ENCODE measurements at regions not wholly inside any gene's neighbourhood (a gene's known extent, or its start where the extent isn't known, plus 50 kb on each side); places are given as distances from the start of the nearest gene placed in this dataset.

DNA sequence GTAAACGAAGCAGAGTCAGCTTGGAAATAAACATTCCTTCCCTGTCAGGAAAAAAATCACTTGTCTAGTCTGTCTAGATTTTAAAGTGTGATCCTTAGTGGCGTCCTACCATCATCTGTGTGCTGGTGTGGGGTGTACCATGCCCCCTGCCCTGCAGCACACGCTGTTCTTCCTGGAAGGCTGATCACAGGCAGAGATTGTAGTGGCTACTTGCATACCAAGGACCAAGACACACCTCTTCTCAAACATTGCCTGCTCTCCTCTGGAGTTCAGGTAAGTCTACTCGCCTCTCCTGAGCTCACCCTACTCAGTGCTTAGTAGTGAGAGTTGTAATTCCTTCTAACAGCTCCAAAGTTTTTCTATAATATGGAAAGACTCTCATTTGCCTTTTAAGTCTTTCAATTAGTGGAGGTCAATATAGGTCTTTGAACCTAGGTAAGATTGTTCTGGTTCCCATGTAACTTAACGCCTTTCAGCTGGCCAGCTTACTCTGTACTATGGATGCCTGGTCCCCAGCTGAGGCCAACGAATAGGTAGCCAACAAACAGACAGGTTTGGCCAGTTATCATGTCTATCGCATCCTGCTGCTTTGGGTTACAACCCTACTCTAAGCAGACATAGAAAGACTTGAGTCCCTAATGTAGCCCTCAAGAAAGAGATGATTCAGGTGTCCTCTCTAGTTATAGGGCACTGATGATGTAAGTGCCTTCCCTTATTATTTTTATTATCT lies 55.4 kb downstream of the XCL1 start:
- Mint-ChIP-seq H3K36me3 (no peaks in the 10 kb centered on the region), H3K27me3 (peaks cover 8 to 10% of the 10 kb centered on the region in 2 donors), H3K4me1 (no peaks in the 10 kb centered on the region), H3K4me3 (no peak overlapping the region), H3K9me3 (peaks cover 0 to 2% of the 10 kb centered on the region in 2 donors), H3K27ac (no peak overlapping the region)
- DNase-seq = no peak
- ATAC-seq (replicated peaks) = no peak

DNA sequence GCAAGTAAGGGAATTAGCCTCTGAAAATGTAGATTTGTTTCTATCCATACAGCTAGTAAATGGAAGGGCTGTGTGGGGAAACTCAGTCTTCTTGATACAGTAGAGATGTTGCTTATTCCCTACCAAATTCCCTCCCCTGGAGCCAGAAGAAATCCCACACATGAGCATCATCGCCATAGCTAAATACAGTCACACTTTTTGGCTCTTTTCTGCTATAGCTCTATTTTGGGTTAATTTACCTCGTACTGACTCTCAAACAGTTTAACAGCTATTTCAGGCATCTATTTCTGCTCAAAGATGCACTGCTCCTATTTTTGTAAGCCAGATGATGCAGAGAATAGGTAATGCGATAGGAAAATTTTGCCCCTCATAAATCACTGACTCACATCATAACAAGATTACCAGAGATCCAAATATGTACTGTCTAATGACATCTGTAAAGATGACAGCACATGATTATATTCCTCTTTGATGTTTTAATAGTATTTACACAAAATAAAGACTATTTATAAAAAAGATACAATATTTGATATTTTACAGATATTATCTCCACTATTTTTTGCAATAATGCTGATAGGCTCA lies 58.6 kb downstream of the XCL1 start:
- no peak for DNase-seq

GRCh38 chr1:168636200-168636599 lies 59.8 kb downstream of the XCL1 start:
- Mint-ChIP-seq H3K9me3 (no peaks in the 10 kb centered on the region), H3K27ac (no peak overlapping the region), H3K4me1 (no peaks in the 10 kb centered on the region), H3K4me3 (no peak overlapping the region), H3K36me3 (no peaks in the 10 kb centered on the region), H3K27me3 (peaks cover 9 to 13% of the 10 kb centered on the region in 2 donors)
- ATAC-seq (replicated peaks) = no peak
- no peak for DNase-seq

More for the DNA sequence above, 58.6 kb downstream of the XCL1 start:
- no peak for ATAC-seq (replicated peaks)
- Mint-ChIP-seq H3K27me3 (peaks cover 9 to 13% of the 10 kb centered on the region in 2 donors), H3K36me3 (no peaks in the 10 kb centered on the region), H3K9me3 (no peaks in the 10 kb centered on the region), H3K4me1 (no peaks in the 10 kb centered on the region), H3K4me3 (no peak overlapping the region), H3K27ac (no peak overlapping the region)

- Mint-ChIP-seq H3K27me3 (peaks cover 9 to 11% of the 10 kb centered on the region in 2 donors), H3K27ac (no peak overlapping the region), H3K4me3 (no peak overlapping the region), H3K36me3 (no peaks in the 10 kb centered on the region), H3K4me1 (no peaks in the 10 kb centered on the region), H3K9me3 (no peaks in the 10 kb centered on the region)
- DNase-seq (no peak), ATAC-seq (replicated peaks) (no peak)
Observed at GRCh38 chr1:168636642-168637111, 60.3 kb downstream of the XCL1 start.

- DNase-seq (no peak), ATAC-seq (replicated peaks) (peak in 1 of 2 donors; percentile 55)
- no peaks in the 10 kb centered on the region for H3K9me3 Mint-ChIP-seq
- no peaks in the 10 kb centered on the region for H3K4me1 Mint-ChIP-seq
- H3K36me3 Mint-ChIP-seq = no peaks in the 10 kb centered on the region
- H3K27me3 Mint-ChIP-seq = peaks cover 8 to 9% of the 10 kb centered on the region in 2 donors
- no peak overlapping the region for H3K27ac Mint-ChIP-seq
- no peak overlapping the region for H3K4me3 Mint-ChIP-seq
Observed at GRCh38 chr1:168637350-168637991, 61.1 kb downstream of the XCL1 start.

- no peak overlapping the region for H3K27ac Mint-ChIP-seq
- H3K36me3 Mint-ChIP-seq = no peaks in the 10 kb centered on the region
- no peak overlapping the region for H3K4me3 Mint-ChIP-seq
- H3K4me1 Mint-ChIP-seq = no peaks in the 10 kb centered on the region
- no peak for ATAC-seq (replicated peaks)
- no peaks in the 10 kb centered on the region for H3K9me3 Mint-ChIP-seq
- H3K27me3 Mint-ChIP-seq = peaks cover 8 to 9% of the 10 kb centered on the region in 2 donors
- DNase-seq = no peak
Observed at GRCh38 chr1:168638884-168639283, 62.5 kb downstream of the XCL1 start.

- no peaks in the 10 kb centered on the region for H3K36me3 Mint-ChIP-seq
- H3K4me3 Mint-ChIP-seq = no peak overlapping the region
Observed at GRCh38 chr1:168640182-168640581, 63.8 kb downstream of the XCL1 start.

DNA sequence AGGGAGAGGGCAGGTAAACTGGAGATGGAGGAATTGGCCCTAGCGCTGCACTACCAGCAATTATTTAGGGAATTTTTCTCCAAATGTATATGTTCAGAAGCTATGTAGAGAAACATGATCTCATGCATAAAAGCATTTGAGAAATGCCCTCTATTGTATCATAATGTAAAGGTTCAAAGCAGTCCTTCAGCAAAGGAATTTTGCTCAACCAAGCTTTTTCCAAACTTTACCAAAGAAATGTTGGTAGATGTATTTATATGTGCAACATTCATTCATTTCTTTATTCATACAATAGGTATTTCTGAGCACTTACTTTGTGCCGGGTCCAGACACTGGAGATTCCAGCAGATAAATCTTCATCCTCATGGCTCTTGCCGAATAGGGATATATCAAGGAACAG lies 64.4 kb downstream of the XCL1 start:
- DNase-seq (no peak), ATAC-seq (replicated peaks) (no peak)
- Mint-ChIP-seq H3K36me3 (no peaks in the 10 kb centered on the region), H3K4me3 (no peak overlapping the region), H3K27ac (no peak overlapping the region), H3K9me3 (no peaks in the 10 kb centered on the region), H3K27me3 (peaks cover 8 to 9% of the 10 kb centered on the region in 2 donors), H3K4me1 (no peaks in the 10 kb centered on the region)

More at GRCh38 chr1:168640182-168640581, 63.8 kb downstream of the XCL1 start:
- Mint-ChIP-seq H3K27me3 (peaks cover 8 to 9% of the 10 kb centered on the region in 2 donors), H3K27ac (no peak overlapping the region), H3K9me3 (no peaks in the 10 kb centered on the region), H3K4me1 (no peaks in the 10 kb centered on the region)
- ATAC-seq (replicated peaks) (no peak), DNase-seq (no peak)

DNA sequence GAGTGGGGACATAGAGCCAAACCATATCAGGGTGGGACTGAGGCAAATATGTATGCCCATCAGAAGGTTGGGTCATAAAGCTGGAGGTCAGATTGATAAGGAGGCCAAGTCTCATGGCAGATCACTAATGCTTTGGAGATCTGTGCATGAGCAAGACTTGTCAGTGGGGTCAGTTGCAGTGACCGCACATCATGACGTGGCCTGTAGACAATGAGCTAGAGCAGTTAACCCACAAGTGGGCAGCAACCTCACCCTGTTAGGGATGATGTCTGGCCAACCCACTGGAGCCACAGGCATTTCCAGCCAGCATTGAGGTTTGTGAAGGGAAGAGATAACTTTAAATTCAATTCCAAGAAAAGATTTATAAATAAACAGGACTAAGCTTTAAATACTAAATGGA lies 66.7 kb downstream of the XCL1 start:
- H3K36me3 Mint-ChIP-seq = no peaks in the 10 kb centered on the region
- H3K4me1 Mint-ChIP-seq = no peaks in the 10 kb centered on the region
- ATAC-seq (replicated peaks) (no peak), DNase-seq (no peak)
- no peaks in the 10 kb centered on the region for H3K27me3 Mint-ChIP-seq
- no peaks in the 10 kb centered on the region for H3K9me3 Mint-ChIP-seq
- no peak overlapping the region for H3K4me3 Mint-ChIP-seq
- H3K27ac Mint-ChIP-seq = no peak overlapping the region
